Adrenal gland (tissue), 5 donors: ENCODE measurements at regions not wholly inside any gene's neighbourhood (a gene's known extent, or its start where the extent isn't known, plus 50 kb on each side); places are given as distances from the start of the nearest gene placed in this dataset.

Experiments
- CTCF ChIP-seq, 6 experiments: fragments of 450-650 bp in 4 of 6; fragments of 200-600 bp in 2 of 6; sonication (generic) in 1 of 6; IDR thresholded peaks; 1 replicate in 5 of 6; 2 replicates in 1 of 6; pipeline versions ENCODE4 v1.5.1 to v1.8.0; 2016 to 2021; ENCODE audit warnings: antibody characterized with exemption in 6 of 6, mild to moderate bottlenecking in 2 of 6, moderate library complexity in 1 of 6
- POLR2A ChIP-seq, 2 donors: fragments of 450-650 bp; IDR thresholded peaks; one replicate each; pipeline ENCODE4 v1.6.1; 2017; ENCODE audit warnings: antibody characterized with exemption in 2 of 2, mild to moderate bottlenecking in 2 of 2, moderate library complexity in 1 of 2
- donor health status: DM: no; HTN: no; CAD: no.

- TF ChIP-seq CTCF (IDR thresholded peaks at IDR 0.05), result no peak
- TF ChIP-seq POLR2A (IDR thresholded peaks at IDR 0.05), result no peak
These were observed 249.2 kb upstream of the PRDM1 start for GRCh38 chr6:105836889-105837288.
